HepG2 (cell line): ENCODE measurements at regions not wholly inside any gene's neighbourhood (a gene's known extent, or its start where the extent isn't known, plus 50 kb on each side); places are given as distances from the start of the nearest gene placed in this dataset.

Source experiments
- ATAC-seq: fragments of 200-7000 bp; cut with Tn5 transposase; 3 replicates; pipeline ENCODE4 v1.9.1; 2020; ENCODE audit warnings: mild to moderate bottlenecking, moderate library complexity
- BruUV-seq: library from RNA; stranded (reverse); fragments of 400-500 nt; replicated peaks from 2 replicates; lab custom pipeline; 2021; lab: Mats Ljungman, UMichigan
- CTCF ChIA-PET: fragments of 300-600 bp; formaldehyde crosslinking; extraction: SDS; loops from one replicate; lab custom pipeline; 2021; ENCODE audit warnings: low total read pairs, inconsistent platforms, low intra/inter-chr PET ratio; lab: Yijun Ruan, JAX
- POLR2A ChIA-PET: fragments of 350-600 bp; sonication (Branson Sonifier 250); formaldehyde crosslinking; loops from one replicate; lab custom pipeline; 2020; ENCODE audit warnings: antibody characterized with exemption, inconsistent platforms; lab: Yijun Ruan, JAX
- DNase-seq: peaks from one replicate; pipeline ENCODE4 v3.0.0-alpha.2; 2015; ENCODE audit warnings: low spot score
- FAIRE-seq: peaks from 3 replicates; lab custom pipeline; 2011; peaks lifted over from hg19 to GRCh38; lab: Jason Lieb, UNC
- H2AFZ ChIP-seq: one replicate; pipeline ENCODE4 v1.6.1; 2011; ENCODE audit warnings: low read length, inconsistent platforms
- H3K27ac ChIP-seq: fragments of 300-600 bp; 3 replicates; pipeline ENCODE4 v1.8.0; 2011; ENCODE audit warnings: mixed run types, mild to moderate bottlenecking, mixed read lengths, low read length, inconsistent platforms; ENCODE audit not compliant: insufficient read depth; ENCODE audit errors: extremely low read length
- H3K27me3 ChIP-seq, 2 experiments: fragments of 200-600 bp in 1 of 2; 2 replicates in 1 of 2; 3 replicates in 1 of 2; pipeline versions ENCODE4 v1.6.0 to v1.8.0; 2011; ENCODE audit warnings: low read length in 2 of 2, mild to moderate bottlenecking in 2 of 2, moderate library complexity in 2 of 2, inconsistent platforms in 1 of 2; ENCODE audit not compliant: insufficient read depth in 2 of 2, control insufficient read depth in 1 of 2
- H3K36me3 ChIP-seq, 2 experiments: fragments of 200-600 bp in 1 of 2; replicated peaks in 1 of 2; 2 replicates in 1 of 2; 3 replicates in 1 of 2; pipeline versions ENCODE4 v1.5.1 to v1.8.0; 2011; ENCODE audit warnings: low read length in 2 of 2, inconsistent platforms in 1 of 2; ENCODE audit not compliant: insufficient read depth in 2 of 2, control insufficient read depth in 1 of 2
- H3K4me1 ChIP-seq: 2 replicates; pipeline ENCODE4 v1.5.1; 2012; ENCODE audit warnings: low read length, inconsistent platforms; ENCODE audit not compliant: insufficient read depth
- H3K4me2 ChIP-seq: 2 replicates; pipeline ENCODE4 v1.6.0; 2011; ENCODE audit warnings: low read depth, low read length, inconsistent platforms
- H3K4me3 ChIP-seq, 3 experiments: fragments of 200-600 bp in 1 of 3; sonication (generic), shearing (Covaris generic) in 1 of 3; replicated peaks in 1 of 3; 2 replicates each; pipeline ENCODE4 v1.5.1; 2011 to 2016; ENCODE audit warnings: low read length in 3 of 3, inconsistent platforms in 2 of 3, low read depth in 2 of 3, mild to moderate bottlenecking in 2 of 3, control low read depth in 1 of 3, mixed read lengths in 1 of 3; ENCODE audit not compliant: insufficient read depth in 1 of 3
- H3K79me2 ChIP-seq: one replicate; pipeline ENCODE4 v1.6.1; 2011; ENCODE audit warnings: low read length, inconsistent platforms; ENCODE audit not compliant: insufficient read depth
- H3K9ac ChIP-seq: 2 replicates; pipeline ENCODE4 v1.6.0; 2011; ENCODE audit warnings: mild to moderate bottlenecking, low read depth, low read length, inconsistent platforms; ENCODE audit not compliant: insufficient read depth
- H3K9me3 ChIP-seq: 2 replicates; pipeline ENCODE4 v1.5.1; 2012; ENCODE audit warnings: mild to moderate bottlenecking, low read length
- H4K20me1 ChIP-seq: 2 replicates; pipeline ENCODE4 v1.6.0; 2011; ENCODE audit warnings: inconsistent platforms, mild to moderate bottlenecking, low read length, moderate library complexity; ENCODE audit not compliant: insufficient read depth
- AHR ChIP-seq: IDR thresholded peaks from 2 replicates; pipeline ENCODE4 v1.6.1; 2018; ENCODE audit warnings: missing genetic modification reagents, missing compliant biosample characterization
- FOXC1 ChIP-seq: sonication (generic); formaldehyde crosslinking; IDR thresholded peaks from 2 replicates; pipeline ENCODE4 v1.8.0; 2022; ENCODE audit warnings: mild to moderate bottlenecking, missing genetic modification reagents, borderline replicate concordance
- GATA4 ChIP-seq: sonication (generic); IDR thresholded peaks from 2 replicates; pipeline ENCODE4 v1.6.1; 2016; ENCODE audit warnings: antibody characterized with exemption, low read depth, borderline replicate concordance
- HNRNPLL ChIP-seq: fragments of 200-400 bp; formaldehyde crosslinking; IDR thresholded peaks from 2 replicates; pipeline ENCODE4 v1.6.1; 2017; ENCODE audit warnings: mild to moderate bottlenecking, low read depth, low read length; ENCODE audit not compliant: poor library complexity, severe bottlenecking
- MATR3 ChIP-seq: sonication (generic); formaldehyde crosslinking; IDR thresholded peaks from 2 replicates; pipeline ENCODE4 v1.4.0; 2020; ENCODE audit warnings: missing genetic modification reagents
- MEIS1 ChIP-seq: sonication (generic); formaldehyde crosslinking; IDR thresholded peaks from 2 replicates; pipeline ENCODE4 v1.9.0; 2021; ENCODE audit warnings: mild to moderate bottlenecking, missing genetic modification reagents, moderate library complexity, borderline replicate concordance
- SETDB1 ChIP-seq: sonication (generic); formaldehyde crosslinking; IDR thresholded peaks from 2 replicates; pipeline ENCODE4 v1.5.1; 2020; ENCODE audit warnings: missing genetic modification reagents, mild to moderate bottlenecking, borderline replicate concordance
- SMARCE1 ChIP-seq: fragments of 450-650 bp; IDR thresholded peaks from 2 replicates; pipeline ENCODE4 v1.6.1; 2017; ENCODE audit warnings: borderline replicate concordance
- TRIM22 ChIP-seq: fragments of 450-650 bp; IDR thresholded peaks from 2 replicates; pipeline ENCODE4 v1.6.1; 2017
- ZMYM2 ChIP-seq: sonication (generic); formaldehyde crosslinking; IDR thresholded peaks from 2 replicates; pipeline ENCODE4 v1.8.0; 2022; ENCODE audit warnings: mild to moderate bottlenecking, missing genetic modification reagents
- WGBS: methylation state at CpG from one replicate; pipeline ENCODE4 v1.1.6; 2017; ENCODE audit warnings: low lambda C conversion rate; 5-methylcytosine and 5-hydroxymethylcytosine counted together
- in situ Hi-C: cut with HindIII; loops from 2 replicates; pipeline ENCODE4 v1.10.0; 2017; ENCODE audit warnings: low pct_unique_long_range_greater_than_20kb; ENCODE audit not compliant: extremely low pct_ligation_motif_present
- intact Hi-C: fragments of 100-400 bp; cut with micrococcal nuclease; formaldehyde crosslinking; loops from one replicate; pipeline ENCODE4 v1.10.0; 2022; ENCODE audit not compliant: unreplicated experiment

GRCh38 chr3:182628531-182628930, 164.8 kb upstream of the ATP11B start:
- Histone ChIP-seq H3K36me3 (no peaks in the 10 kb centered on the region), H3K9ac (no peak overlapping the region), H3K9me3 (no peaks in the 10 kb centered on the region), H3K4me1 (no peaks in the 10 kb centered on the region), H3K27ac (no peak overlapping the region), H3K4me2 (no peak overlapping the region), H3K4me3 (no peak overlapping the region), H2AFZ (no peak overlapping the region), H3K79me2 (no peaks in the 10 kb centered on the region), H3K27me3 (no peaks in the 10 kb centered on the region), H4K20me1 (no peaks in the 10 kb centered on the region)
- no TSS peak for BruUV-seq
- 48% methylated on average over 2 of the region's 2 CpGs for WGBS
- ChIA-PET CTCF (no interaction called here), POLR2A (no interaction called here)
- intact Hi-C loops = no loop called here
- no peak for DNase-seq
- in situ Hi-C loops = no loop called here
- no peak for FAIRE-seq
- no peak for ATAC-seq
- no peak for TF ChIP-seq MEIS1
- no peak for TF ChIP-seq ZMYM2
- no peak for TF ChIP-seq TRIM22
- TF ChIP-seq HNRNPLL = no peak
- no peak for TF ChIP-seq GATA4
- TF ChIP-seq MATR3 (CRISPR knock-in tag) = no peak
- no peak for TF ChIP-seq SMARCE1
- TF ChIP-seq FOXC1 (CRISPR knock-in tag) = no peak
- TF ChIP-seq AHR (CRISPR knock-in tag) = no peak
- no peak for TF ChIP-seq SETDB1 (CRISPR knock-in tag)
